ENCODE measurements at regions not wholly inside any gene's neighbourhood (a gene's known extent, or its start where the extent isn't known, plus 50 kb on each side); places are given as distances from the start of the nearest gene placed in this dataset.
"Not testable (repeated sequence)": the region's sequence is repeated elsewhere in the genome, so short reads cannot be mapped to it uniquely, and the experiment has no call there.

GRCh38 chr6:137583519-137583918, 89.3 kb upstream of the OLIG3 start:
- H3K27me3 Mint-ChIP-seq; H3K4me3 Mint-ChIP-seq; H3K4me1 Mint-ChIP-seq; H3K9me3 Mint-ChIP-seq; H3K36me3 Mint-ChIP-seq (ENCODE audit: low read depth); H3K27ac Mint-ChIP-seq; ATAC-seq (replicated peaks): not testable (repeated sequence)

GRCh38 chr6:137588472-137588871, 94.3 kb upstream of the OLIG3 start:
- Mint-ChIP-seq H3K27ac (no peak overlapping the region), H3K27me3 (peaks cover 6% of the 10 kb centered on the region), H3K4me3 (no peak overlapping the region), H3K36me3 (ENCODE audit: low read depth) (no peaks in the 10 kb centered on the region), H3K4me1 (peaks cover 9% of the 10 kb centered on the region), H3K9me3 (peaks cover 4% of the 10 kb centered on the region)
- ATAC-seq (replicated peaks) = no peak

DNA sequence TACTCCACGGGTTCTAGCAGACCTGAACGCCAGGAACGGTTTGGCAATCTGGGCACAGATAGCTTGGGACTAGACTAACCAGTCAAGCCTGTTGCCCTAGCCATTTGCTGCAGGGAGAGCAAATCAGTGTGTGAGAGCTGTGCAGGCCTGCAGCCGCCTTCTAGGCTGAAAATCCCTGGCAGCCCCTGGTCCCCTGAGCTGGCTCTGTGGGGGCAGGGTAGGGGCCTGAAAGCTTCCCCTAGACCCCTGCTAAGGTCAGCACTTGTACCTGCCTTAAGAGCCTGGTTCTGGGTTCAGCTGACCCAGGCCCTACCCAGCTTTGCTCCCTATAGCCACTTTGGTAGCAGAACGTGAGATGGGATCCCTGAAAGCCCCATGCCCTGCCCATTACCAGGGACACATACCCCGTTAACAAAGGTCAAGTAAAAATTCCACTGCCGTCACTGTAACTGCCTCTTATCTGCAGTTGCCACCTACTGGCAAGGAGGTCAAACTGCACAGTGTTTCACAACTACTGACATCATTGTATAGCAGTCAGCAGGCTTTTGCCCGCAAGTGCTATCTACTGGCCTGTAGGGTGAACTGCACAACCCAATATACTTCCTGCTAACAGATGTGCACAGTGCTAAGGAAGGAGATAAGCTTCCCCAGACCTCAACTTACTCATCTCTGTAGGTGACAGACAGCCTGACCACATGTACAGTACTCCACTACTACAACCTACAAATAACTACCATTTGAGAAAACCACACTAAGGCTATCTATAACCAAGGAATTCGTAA, 95.1 kb upstream of the OLIG3 start:
- peaks cover 7% of the 10 kb centered on the region for H3K27me3 Mint-ChIP-seq
- H3K9me3 Mint-ChIP-seq = peaks cover 4% of the 10 kb centered on the region
- peak overlapping the region; percentile 4 for H3K4me3 Mint-ChIP-seq
- peak overlapping the region; percentile 7 for H3K27ac Mint-ChIP-seq
- peaks cover 9% of the 10 kb centered on the region for H3K4me1 Mint-ChIP-seq
- no peaks in the 10 kb centered on the region for H3K36me3 Mint-ChIP-seq (ENCODE audit: low read depth)
- peak; percentile 100 for ATAC-seq (replicated peaks)

DNA sequence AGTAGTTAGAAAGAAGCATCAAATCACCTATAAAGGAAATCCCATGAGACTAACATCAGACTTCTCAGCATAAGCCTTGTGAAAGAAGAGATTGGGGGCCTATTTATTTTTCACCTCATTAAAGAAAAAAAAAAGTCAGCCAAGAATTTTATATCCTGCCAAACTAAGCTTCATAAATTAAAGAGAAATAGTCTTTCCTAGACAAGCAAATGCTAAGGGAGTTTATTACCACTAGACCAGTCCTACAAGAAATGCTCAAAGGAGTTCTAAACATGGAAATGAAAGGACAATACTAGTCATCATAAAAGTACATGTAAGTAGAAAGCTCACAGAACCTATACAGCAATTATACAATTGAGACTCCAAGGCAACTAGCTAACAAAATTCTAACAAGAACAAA, 96.5 kb upstream of the OLIG3 start:
- H3K9me3 Mint-ChIP-seq = peaks cover 4% of the 10 kb centered on the region
- H3K4me1 Mint-ChIP-seq = peaks cover 9% of the 10 kb centered on the region
- H3K27me3 Mint-ChIP-seq = peaks cover 10% of the 10 kb centered on the region
- H3K36me3 Mint-ChIP-seq (ENCODE audit: low read depth) = no peaks in the 10 kb centered on the region
- H3K27ac Mint-ChIP-seq = no peak overlapping the region
- no peak overlapping the region for H3K4me3 Mint-ChIP-seq
- no peak for ATAC-seq (replicated peaks)

DNA sequence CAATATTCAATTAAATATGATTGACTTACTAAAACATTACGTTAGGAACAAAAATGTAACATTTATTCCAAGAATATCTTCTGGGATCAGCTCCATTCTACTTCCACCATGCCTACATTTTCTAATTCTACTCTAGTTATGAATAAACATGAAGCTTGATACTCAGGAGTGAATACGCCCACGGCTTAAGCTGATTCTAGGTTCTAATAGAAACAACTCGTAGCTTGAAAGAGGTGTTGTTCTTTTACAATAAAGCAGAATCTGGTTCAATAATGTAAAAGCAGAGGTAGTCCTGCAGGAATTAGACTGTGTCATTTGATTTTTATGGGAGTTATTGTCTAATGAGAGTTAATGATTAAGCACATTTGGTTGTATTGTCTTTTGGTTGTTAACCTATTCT, 107.3 kb upstream of the OLIG3 start:
- Mint-ChIP-seq H3K4me1 (no peaks in the 10 kb centered on the region), H3K9me3 (peaks cover 4% of the 10 kb centered on the region), H3K4me3 (no peak overlapping the region), H3K27ac (no peak overlapping the region), H3K36me3 (ENCODE audit: low read depth) (no peaks in the 10 kb centered on the region), H3K27me3 (peaks cover 36% of the 10 kb centered on the region)
- ATAC-seq (replicated peaks) = no peak

GRCh38 chr6:137602313-137603197, 108.4 kb upstream of the OLIG3 start:
- peaks cover 4% of the 10 kb centered on the region for H3K9me3 Mint-ChIP-seq
- H3K36me3 Mint-ChIP-seq (ENCODE audit: low read depth) = no peaks in the 10 kb centered on the region
- no peaks in the 10 kb centered on the region for H3K4me1 Mint-ChIP-seq
- no peak for ATAC-seq (replicated peaks)
- peaks cover 39% of the 10 kb centered on the region for H3K27me3 Mint-ChIP-seq
- no peak overlapping the region for H3K4me3 Mint-ChIP-seq
- H3K27ac Mint-ChIP-seq = no peak overlapping the region

- Mint-ChIP-seq H3K4me3 (no peak overlapping the region), H3K27ac (no peak overlapping the region), H3K4me1 (no peaks in the 10 kb centered on the region), H3K36me3 (ENCODE audit: low read depth) (no peaks in the 10 kb centered on the region), H3K27me3 (peaks cover 17% of the 10 kb centered on the region), H3K9me3 (no peaks in the 10 kb centered on the region)
- no peak for ATAC-seq (replicated peaks)
Measured at GRCh38 chr6:137610702-137611101, 116.5 kb upstream of the OLIG3 start.

GRCh38 chr6:137623293-137623692, 129.1 kb upstream of the OLIG3 start:
- Mint-ChIP-seq H3K27ac (no peak overlapping the region), H3K9me3 (no peaks in the 10 kb centered on the region), H3K36me3 (ENCODE audit: low read depth) (no peaks in the 10 kb centered on the region), H3K4me3 (no peak overlapping the region), H3K27me3 (peaks cover 45% of the 10 kb centered on the region), H3K4me1 (no peaks in the 10 kb centered on the region)
- ATAC-seq (replicated peaks) = no peak

GRCh38 chr6:137625100-137625661, 131.0 kb upstream of the OLIG3 start:
- H3K36me3 Mint-ChIP-seq (ENCODE audit: low read depth) = no peaks in the 10 kb centered on the region
- no peak overlapping the region for H3K27ac Mint-ChIP-seq
- peaks cover 35% of the 10 kb centered on the region for H3K27me3 Mint-ChIP-seq
- H3K4me3 Mint-ChIP-seq = no peak overlapping the region
- no peak for ATAC-seq (replicated peaks)
- no peaks in the 10 kb centered on the region for H3K9me3 Mint-ChIP-seq
- H3K4me1 Mint-ChIP-seq = no peaks in the 10 kb centered on the region

DNA sequence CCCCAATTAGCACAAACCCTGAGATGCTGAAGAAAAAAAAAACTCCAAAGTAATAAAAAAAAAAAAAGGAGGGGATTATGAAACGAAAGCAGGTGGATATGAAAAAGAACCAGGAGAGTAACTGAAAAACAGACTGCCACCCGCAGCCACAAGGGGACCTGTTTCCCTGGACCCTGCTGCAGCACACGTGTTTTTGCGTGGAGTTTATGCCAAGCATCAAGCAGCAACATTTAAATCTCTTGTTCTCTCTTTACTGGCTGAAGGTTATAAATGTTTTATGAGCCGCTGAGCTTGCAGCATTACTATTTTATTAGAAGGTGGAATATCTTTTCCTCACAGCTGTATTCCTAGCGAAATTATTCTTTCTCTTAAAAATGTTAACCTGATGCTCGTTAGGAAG, 131.6 kb upstream of the OLIG3 start:
- Mint-ChIP-seq H3K36me3 (ENCODE audit: low read depth) (no peaks in the 10 kb centered on the region), H3K27ac (no peak overlapping the region), H3K9me3 (no peaks in the 10 kb centered on the region), H3K27me3 (peaks cover 35% of the 10 kb centered on the region), H3K4me1 (no peaks in the 10 kb centered on the region), H3K4me3 (no peak overlapping the region)
- ATAC-seq (replicated peaks) = no peak

DNA sequence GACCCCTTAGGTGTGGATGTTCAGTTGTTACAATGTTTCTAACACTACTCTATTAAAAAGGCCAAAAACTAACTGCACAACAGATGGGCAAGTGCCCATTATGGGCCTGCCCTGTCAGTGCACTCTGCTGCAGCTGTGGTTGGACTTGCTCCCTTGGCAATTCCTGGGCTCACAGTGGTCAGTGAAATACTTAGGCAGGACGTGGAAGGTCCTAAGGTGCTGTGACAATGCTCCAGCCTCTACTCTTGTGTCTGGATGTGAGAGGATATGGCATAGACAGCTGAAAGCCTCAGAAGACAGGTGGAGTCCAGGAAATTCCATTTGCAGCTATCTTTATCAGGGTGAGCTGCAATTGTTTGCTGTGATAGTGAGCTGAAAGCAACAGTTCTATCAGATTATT, 136.5 kb upstream of the OLIG3 start:
- Mint-ChIP-seq H3K4me1 (no peaks in the 10 kb centered on the region), H3K4me3 (no peak overlapping the region), H3K9me3 (no peaks in the 10 kb centered on the region), H3K27me3 (peaks cover 11% of the 10 kb centered on the region), H3K36me3 (ENCODE audit: low read depth) (no peaks in the 10 kb centered on the region), H3K27ac (no peak overlapping the region)
- ATAC-seq (replicated peaks) = no peak

DNA sequence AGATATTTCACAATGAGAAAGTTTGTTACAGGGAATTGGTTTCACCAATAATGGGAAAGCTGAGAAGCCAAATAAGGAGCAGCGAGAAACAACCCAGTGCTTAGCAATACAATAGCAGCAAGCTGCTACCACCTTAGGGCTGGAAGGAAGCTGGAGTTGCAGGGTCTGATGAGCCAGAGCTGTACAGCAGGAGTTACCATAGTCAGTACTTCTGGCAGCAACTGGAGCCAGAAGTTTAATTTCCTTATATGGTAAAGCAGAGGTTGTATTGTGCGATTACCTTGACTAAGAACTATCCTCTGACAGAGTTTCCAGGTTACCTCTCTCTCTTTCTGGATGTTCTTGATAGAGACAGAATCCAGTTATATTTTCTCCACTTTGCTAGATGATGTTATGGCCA, 137.1 kb upstream of the OLIG3 start:
- Mint-ChIP-seq H3K4me3 (no peak overlapping the region), H3K27ac (no peak overlapping the region), H3K4me1 (no peaks in the 10 kb centered on the region), H3K36me3 (ENCODE audit: low read depth) (no peaks in the 10 kb centered on the region), H3K9me3 (no peaks in the 10 kb centered on the region), H3K27me3 (peaks cover 7% of the 10 kb centered on the region)
- peak; percentile 60 for ATAC-seq (replicated peaks)

- H3K9me3 Mint-ChIP-seq; ATAC-seq (replicated peaks); H3K27ac Mint-ChIP-seq: not testable (repeated sequence)
Measured at GRCh38 chr6:137634177-137634576, 140.0 kb upstream of the OLIG3 start.

DNA sequence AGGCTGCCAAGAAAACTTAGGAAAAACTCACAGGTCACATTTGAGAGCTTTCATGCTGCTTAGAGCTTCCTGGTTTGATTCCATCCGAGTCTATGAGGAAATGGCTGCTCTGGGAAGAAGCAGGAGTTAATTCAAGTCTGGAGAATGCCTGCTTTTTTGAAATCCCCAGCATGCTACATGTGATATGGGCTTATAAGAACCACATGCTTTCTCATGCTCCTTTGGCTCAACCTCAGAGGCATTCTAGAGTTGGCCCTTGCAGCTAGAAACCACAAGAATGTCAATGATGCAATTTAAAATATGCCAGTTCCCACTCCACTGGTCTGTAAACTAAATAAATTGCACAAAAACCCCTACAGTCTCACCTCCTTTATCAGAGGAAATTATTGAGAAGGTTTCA, 142.9 kb upstream of the OLIG3 start:
- ATAC-seq (replicated peaks) = no peak
- Mint-ChIP-seq H3K27me3 (peaks cover 3% of the 10 kb centered on the region), H3K27ac (no peak overlapping the region), H3K36me3 (ENCODE audit: low read depth) (no peaks in the 10 kb centered on the region), H3K9me3 (no peaks in the 10 kb centered on the region), H3K4me3 (no peak overlapping the region), H3K4me1 (peaks cover 6% of the 10 kb centered on the region)

More at GRCh38 chr6:137634177-137634576, 140.0 kb upstream of the OLIG3 start:
- not testable (repeated sequence) for H3K4me1 Mint-ChIP-seq; H3K27me3 Mint-ChIP-seq; H3K4me3 Mint-ChIP-seq; H3K36me3 Mint-ChIP-seq (ENCODE audit: low read depth)
